ENCODE measurements at regions not wholly inside any gene's neighbourhood (a gene's known extent, or its start where the extent isn't known, plus 50 kb on each side); places are given as distances from the start of the nearest gene placed in this dataset.

GRCh38 chr4:160182727-160183126 lies 1079.8 kb downstream of the RAPGEF2 start:
- no peak for DNase-seq (ENCODE audit: low spot score in 2 of 2)
- intact Hi-C loops (cut with DNase I; ENCODE audit: low total_unique reads) = no loop called here
- 62 to 64% methylated on average over 2 of the region's 2 CpGs for WGBS, 2 donors
- no peak for TF ChIP-seq CTCF (IDR thresholded peaks at IDR 0.05)
- TF ChIP-seq POLR2A (IDR thresholded peaks at IDR 0.05) = no peak
- H3K4me3 ChIP-seq (ENCODE audit: low read depth, poor library complexity, severe bottlenecking) = no peak overlapping the region

GRCh38 chr4:160184884-160185283 lies 1082.0 kb downstream of the RAPGEF2 start:
- WGBS, 2 donors = 63 to 68% methylated on average over 4 of the region's 4 CpGs
- H3K4me3 ChIP-seq (ENCODE audit: low read depth, poor library complexity, severe bottlenecking) = no peak overlapping the region
- DNase-seq (ENCODE audit: low spot score in 2 of 2) = no peak
- intact Hi-C loops (cut with DNase I; ENCODE audit: low total_unique reads) = no loop called here
- TF ChIP-seq POLR2A (IDR thresholded peaks at IDR 0.05) = no peak
- no peak for TF ChIP-seq CTCF (IDR thresholded peaks at IDR 0.05)

- WGBS, 2 donors = 87 to 88% methylated on average over 4 of the region's 4 CpGs
- DNase-seq (ENCODE audit: low spot score in 2 of 2) = no peak
- no peak for TF ChIP-seq CTCF (IDR thresholded peaks at IDR 0.05)
- no peak for TF ChIP-seq POLR2A (IDR thresholded peaks at IDR 0.05)
- no peak overlapping the region for H3K4me3 ChIP-seq (ENCODE audit: low read depth, poor library complexity, severe bottlenecking)
- intact Hi-C loops (cut with DNase I; ENCODE audit: low total_unique reads) = no loop called here
Measured at GRCh38 chr4:160193787-160194186, 1090.9 kb downstream of the RAPGEF2 start.

GRCh38 chr4:160194716-160195115 lies 1091.8 kb downstream of the RAPGEF2 start:
- 71 to 80% methylated on average over 5 of the region's 5 CpGs for WGBS, 2 donors
- DNase-seq (ENCODE audit: low spot score in 2 of 2) = no peak
- TF ChIP-seq POLR2A (IDR thresholded peaks at IDR 0.05) (no peak), CTCF (IDR thresholded peaks at IDR 0.05) (no peak)
- intact Hi-C loops (cut with DNase I; ENCODE audit: low total_unique reads) = no loop called here
- no peak overlapping the region for H3K4me3 ChIP-seq (ENCODE audit: low read depth, poor library complexity, severe bottlenecking)

GRCh38 chr4:160202802-160203201 lies 1099.9 kb downstream of the RAPGEF2 start:
- intact Hi-C loops (cut with DNase I; ENCODE audit: low total_unique reads) = no loop called here
- no peak for DNase-seq (ENCODE audit: low spot score in 2 of 2)
- H3K4me3 ChIP-seq (ENCODE audit: low read depth, poor library complexity, severe bottlenecking) = no peak overlapping the region
- TF ChIP-seq POLR2A (IDR thresholded peaks at IDR 0.05) = no peak
- TF ChIP-seq CTCF (IDR thresholded peaks at IDR 0.05) = no peak
- WGBS, 2 donors = 50 to 60% methylated on average over 2 of the region's 2 CpGs

GRCh38 chr4:160212078-160212477 lies 1109.2 kb downstream of the RAPGEF2 start:
- no peak overlapping the region for H3K4me3 ChIP-seq (ENCODE audit: low read depth, poor library complexity, severe bottlenecking)
- 50 to 59% methylated on average over 3 of the region's 3 CpGs for WGBS, 2 donors
- TF ChIP-seq POLR2A (IDR thresholded peaks at IDR 0.05) = no peak
- no peak for TF ChIP-seq CTCF (IDR thresholded peaks at IDR 0.05)
- intact Hi-C loops (cut with DNase I; ENCODE audit: low total_unique reads) = no loop called here
- no peak for DNase-seq (ENCODE audit: low spot score in 2 of 2)

Data from lower leg skin (tissue), 4 donors.